HG02610 (cell line): ENCODE measurements at regions not wholly inside any gene's neighbourhood (a gene's known extent, or its start where the extent isn't known, plus 50 kb on each side); places are given as distances from the start of the nearest gene placed in this dataset.

Experiments
- ATAC-seq: cut with Tn5 transposase; IDR thresholded peaks from one replicate; pipeline ENCODE4 v1.9.1; 2021; ENCODE audit warnings: mild to moderate bottlenecking, moderate library complexity; ENCODE audit not compliant: unreplicated experiment

DNA sequence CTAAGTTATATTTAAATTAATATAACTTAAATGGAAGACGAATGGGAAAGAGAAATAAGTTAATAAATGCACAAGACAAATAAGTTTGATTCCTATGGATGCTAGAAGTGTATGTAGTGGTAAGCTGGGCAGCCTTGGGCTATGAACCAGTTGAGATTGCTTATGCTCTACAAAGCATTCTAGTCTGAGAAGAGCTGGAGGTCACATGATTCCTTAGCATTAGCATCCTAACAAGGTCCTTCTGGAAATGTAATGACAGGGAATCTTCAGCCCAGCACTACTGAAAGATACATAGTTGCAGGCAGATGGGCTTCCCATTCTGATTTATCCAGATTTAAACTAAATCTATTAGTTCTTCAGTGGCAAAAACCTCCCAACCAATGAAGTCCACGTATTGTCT lies 102.3 kb upstream of the ESRRG start:
- no peak for ATAC-seq

DNA sequence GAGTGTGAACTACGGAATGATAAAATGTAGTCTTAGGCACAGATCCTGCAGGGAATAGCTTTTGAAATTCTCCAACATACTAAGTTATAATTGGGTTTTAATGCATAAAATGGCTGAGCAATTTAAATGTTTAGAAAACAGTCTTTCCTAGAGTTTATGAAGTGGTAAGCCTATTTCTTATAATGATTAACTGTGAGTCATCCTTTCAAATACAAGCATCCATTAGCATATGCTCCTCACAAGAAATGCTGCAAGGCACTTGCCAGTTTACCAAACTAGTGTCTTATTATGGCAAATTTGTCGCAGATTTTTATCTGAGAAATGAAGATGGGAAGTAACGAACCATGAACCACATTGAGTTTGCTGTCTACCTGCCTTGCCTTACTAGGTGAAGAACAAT lies 101.3 kb upstream of the ESRRG start:
- no peak for ATAC-seq

GRCh38 chr1:216823731-216824130 lies 100.5 kb upstream of the ESRRG start:
- no peak for ATAC-seq

DNA sequence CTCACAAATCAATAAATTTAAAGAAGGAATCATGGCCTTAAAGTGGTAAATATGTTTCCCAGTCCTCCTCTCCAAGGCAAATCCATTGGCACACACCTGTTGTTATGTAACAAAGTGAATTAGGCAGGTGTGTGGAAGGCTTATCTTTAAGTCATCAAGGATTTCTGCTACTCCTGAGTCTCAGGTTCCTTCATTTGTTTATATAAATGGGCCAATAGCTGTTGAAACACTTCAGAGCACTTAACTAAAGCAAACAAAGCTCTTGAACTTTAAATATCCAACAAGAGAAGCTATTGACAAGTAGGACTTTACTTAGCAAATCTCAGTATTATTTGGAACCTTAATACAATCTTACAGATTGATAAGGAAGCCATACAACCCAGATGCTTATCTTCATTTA lies 99.3 kb upstream of the ESRRG start:
- no peak for ATAC-seq

DNA sequence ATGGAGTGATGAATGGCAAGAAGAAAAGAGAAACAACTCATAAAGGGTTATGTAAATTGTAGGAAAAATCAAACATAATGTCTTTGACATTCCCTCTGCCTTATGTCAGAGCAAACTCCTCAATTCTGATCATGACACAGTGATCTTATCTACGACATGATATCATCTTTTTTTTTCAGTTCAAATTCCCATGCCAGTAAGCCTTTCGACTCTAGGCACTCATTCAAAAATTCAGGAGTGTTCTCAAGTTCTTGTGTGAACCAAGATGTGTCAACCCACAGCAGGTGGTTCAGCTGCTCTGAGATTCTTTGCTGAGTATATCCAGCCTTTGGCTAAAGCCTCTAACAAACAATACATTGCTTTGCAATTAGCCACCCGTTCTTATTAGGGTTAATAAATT lies 97.1 kb upstream of the ESRRG start:
- ATAC-seq: no peak

- no peak for ATAC-seq
Measured at GRCh38 chr1:216818284-216818683, 95.1 kb upstream of the ESRRG start.

DNA sequence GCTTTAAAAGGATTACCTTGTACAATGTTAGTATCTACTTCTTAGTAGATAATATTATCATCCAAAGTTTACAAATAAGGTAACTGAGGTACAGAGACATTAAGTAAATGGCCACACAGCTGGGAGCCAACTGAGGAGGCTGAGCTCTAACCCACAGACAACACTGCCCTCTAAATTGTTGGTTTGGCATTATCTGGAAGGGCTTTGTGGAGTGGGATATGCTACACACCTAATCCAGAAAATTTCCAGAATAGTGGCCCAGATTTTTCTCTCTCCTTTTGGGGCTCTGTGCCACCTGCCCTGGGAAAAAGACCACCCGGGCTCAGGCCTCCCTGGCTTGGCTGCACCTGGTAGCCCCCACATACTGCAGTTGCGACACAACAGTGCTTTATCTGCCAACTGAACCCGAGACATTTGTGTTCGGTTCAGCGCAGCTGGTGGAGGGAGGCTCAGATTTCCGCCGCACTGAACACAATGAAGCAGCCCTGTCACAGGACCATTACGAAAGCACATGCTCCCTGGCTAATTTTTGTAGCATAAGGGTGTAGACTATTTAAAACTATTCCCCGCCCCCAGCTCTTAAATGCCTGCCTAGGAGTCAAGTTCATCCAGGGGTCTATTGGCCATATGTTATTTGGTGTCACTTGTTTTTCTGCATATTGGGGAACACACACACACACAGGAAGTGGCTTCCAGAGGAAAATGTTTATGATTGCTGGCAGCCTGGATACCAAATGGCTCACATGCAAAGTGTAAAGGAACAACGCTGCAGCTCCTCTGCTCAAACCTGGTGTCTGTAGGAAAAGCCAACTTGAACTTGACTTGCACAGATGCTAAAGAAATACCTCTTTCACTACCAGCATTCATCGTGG lies 92.3 kb upstream of the ESRRG start:
- no peak for ATAC-seq

GRCh38 chr1:216814576-216815259 lies 91.5 kb upstream of the ESRRG start:
- no peak for ATAC-seq

DNA sequence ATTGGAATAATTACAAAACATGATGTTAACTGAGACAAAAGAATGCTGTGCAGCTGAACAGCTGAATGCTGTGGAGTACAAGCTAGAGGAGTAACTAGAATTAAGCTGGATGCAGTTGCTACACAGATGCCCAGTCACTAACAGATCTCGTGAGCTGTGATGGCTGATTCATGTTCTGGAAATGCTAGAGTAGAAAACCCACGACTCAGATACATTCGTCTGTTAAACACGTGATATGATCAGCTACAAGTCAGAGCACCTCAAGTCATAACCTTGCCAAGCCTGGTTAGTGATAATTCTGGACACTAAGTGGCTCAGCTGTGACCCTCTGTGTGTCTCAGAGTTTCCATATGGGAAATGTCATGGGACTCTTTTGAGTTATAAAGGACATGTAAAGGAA lies 89.7 kb upstream of the ESRRG start:
- no peak for ATAC-seq

DNA sequence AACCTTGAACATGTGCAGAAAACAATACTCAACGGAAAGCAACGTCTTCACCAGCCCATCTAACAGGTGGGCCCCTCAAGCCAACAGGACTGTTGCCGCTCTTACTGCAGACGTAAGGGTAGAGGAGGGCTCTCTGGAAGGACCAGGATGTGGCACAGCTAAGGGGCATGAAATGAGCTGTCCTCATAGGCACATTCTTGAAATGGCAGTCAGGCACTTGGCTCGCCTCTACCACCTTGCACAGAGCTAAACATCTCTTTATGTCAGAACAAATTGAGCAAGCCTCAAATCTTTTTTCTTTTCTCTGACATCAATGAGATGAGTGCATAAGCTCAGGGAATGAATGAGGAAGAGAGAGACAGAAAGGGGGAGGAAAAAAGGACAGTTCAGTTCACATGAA lies 86.4 kb upstream of the ESRRG start:
- ATAC-seq: no peak

GRCh38 chr1:216807696-216808095 lies 84.5 kb upstream of the ESRRG start:
- no peak for ATAC-seq

DNA sequence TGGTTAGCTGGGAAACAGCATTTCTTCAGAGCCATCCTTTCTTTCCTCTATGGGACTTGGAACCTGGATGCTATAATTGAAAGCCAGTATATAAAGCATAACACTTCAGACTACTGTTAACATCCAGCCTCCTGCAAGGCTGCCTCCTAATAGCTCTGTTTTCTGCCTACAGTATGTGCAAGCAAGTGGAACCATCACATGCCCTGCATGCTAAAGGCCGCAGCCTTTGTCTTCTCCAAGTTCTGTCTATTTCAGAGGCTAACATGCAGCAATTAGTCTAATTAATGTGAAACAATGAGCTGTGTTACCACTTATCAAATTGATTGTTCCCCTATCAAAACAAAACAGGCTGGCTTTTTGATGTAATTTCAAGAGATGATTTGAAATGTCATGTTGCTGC lies 82.7 kb upstream of the ESRRG start:
- ATAC-seq: no peak

DNA sequence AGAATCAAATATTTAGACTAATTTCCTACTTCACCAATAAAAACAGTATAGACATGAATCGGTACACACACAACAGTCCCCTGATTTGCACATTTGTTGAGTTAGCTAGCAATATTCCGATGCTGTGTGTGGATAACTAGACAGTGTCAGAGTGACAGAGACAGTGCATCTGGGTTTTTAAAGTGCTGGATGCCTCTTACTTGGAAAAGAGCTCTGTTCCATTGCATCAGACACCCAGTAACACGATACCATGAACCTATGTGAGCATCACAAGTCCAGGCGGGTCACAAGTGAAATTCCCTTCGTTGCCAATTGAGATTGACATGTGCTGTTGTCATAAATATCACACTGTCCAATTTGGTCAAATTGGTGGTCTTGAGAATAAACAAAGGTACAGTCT lies 82.0 kb upstream of the ESRRG start:
- no peak for ATAC-seq

DNA sequence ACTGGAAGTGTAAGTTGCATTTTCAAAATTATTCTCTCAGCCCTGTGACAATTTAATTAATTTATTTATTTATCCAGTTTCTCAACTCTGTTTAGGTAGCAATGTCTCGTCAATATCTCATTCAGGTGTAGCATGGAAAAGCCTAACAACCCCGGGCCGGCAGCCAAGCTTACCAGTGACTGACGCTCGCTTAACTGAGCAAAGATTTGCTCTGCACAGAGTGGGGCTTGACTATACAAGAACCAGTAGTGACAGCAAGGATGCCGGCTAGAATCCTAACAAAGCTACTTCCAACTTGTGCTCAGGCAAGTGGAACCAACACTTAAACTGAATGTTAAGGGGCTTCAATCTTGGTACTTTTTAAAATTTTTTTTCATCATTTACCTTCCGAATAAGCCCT lies 80.9 kb upstream of the ESRRG start:
- no peak for ATAC-seq

- no peak for ATAC-seq
Measured at GRCh38 chr1:216794586-216794985, 71.4 kb upstream of the ESRRG start.

DNA sequence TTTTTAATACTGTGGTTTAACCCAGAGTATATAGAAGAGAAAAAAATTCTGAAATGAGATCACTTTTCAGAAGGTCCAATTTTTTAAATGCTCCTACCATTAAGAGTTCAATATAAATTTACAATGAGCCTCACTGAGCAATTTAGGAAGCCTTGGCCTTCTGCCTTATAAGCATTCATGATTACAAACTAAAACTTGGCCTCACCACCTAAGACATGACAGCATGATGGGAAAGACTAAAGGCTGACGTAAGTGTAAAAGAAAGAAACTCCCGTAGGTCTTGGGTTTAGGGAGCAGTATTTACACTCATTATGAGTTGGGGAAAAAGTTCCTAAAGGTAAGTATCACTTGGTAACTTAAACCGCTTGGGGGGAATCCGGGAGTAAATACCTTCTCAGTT lies 70.7 kb upstream of the ESRRG start:
- ATAC-seq: no peak

- ATAC-seq: no peak
Measured at GRCh38 chr1:216793303-216793702, 70.1 kb upstream of the ESRRG start.

DNA sequence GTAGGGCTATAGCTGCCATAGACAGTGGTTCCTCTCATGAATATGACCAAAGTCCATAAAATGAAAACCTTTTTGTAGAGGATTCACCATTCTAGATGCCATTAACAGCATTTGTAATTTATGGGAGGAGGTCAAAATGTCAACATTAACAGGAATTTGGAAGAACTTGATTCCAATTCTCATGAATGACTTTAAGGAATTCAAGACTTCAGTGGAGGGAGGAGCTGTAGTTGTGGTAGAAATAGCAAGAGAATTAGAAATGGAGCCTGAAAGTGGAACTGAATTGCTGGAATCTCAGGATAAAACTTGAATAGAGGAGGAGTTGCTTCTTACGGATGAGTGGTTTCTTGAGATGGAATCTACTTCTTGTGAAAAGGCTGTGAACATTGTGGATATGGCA lies 65.4 kb upstream of the ESRRG start:
- no peak for ATAC-seq

DNA sequence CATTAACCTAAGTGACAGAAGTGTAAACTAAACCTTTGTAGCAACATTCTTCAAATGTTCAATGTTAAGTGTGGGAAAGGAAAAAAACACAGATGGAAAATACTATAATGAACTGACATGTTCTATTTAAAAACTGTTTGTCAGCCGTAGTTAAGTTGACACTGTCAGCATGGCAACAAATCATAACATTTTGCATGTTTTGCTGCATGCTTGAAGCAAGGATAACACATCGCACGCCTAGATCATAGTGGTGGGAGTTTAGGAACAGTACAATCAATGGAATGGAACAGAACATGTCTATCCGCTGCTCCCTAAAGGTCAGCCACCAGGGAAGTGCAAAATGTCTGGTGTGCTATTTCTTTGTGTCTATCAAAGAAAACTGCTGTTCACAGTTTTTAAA lies 62.5 kb upstream of the ESRRG start:
- ATAC-seq: no peak

- ATAC-seq: no peak
Measured at GRCh38 chr1:216785221-216785620, 62.0 kb upstream of the ESRRG start.

DNA sequence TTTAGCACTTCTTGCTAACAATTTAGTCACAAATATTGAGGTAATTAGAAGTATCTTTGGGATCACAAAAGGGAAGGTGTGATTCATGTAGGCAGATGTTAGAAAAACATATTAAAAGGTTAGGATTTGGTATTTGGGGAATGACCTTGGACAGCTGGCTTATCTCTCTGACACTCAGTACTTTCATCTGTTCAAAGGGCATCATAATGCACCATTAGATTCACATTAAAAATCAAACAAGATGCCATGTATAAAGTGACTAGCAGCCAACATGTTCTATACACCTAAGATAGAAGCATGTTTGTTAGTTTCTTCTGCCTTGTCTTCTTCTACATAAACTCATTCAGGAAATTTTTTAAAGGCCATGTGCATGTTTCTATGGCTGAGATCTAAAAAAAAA lies 56.5 kb upstream of the ESRRG start:
- ATAC-seq: no peak

DNA sequence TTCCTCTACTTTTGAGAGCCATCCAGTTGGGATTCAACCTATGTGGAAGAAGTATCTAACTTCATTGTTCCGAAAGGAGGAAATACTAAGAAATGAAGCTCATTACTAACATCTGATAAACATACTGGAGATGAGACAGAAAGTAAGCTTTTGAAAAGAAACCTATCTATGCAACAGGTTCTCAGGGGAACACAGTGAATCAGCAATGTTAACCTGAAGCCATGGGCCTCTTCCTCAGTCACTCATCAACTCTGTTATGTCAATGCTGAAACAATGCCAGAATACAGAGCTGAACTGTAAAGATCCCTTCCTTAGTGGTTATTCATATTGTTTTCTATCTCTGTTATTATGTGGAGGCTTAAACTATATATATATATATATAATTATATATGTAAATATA lies 55.5 kb upstream of the ESRRG start:
- no peak for ATAC-seq

DNA sequence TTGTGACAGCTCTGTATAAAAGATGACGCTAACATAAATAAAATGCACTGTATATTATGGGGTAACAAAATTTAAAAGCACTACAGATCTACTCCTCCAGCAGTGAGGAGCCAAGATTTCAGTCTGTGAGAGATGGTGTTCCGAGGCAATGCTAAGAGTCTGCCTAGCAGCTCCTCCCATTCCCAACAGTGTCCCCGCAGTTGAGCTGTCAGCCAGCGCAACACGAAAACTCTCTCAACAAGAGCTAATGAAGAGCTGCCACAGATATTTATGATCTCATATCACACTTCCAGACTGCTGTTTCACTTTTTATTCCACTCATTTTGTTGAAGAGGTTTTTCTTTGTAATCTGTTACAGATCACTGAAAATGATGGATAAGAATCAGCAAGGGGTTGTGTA lies 53.9 kb upstream of the ESRRG start:
- ATAC-seq: no peak
